OCI-LY7 (cell line): ENCODE measurements at regions not wholly inside any gene's neighbourhood (a gene's known extent, or its start where the extent isn't known, plus 50 kb on each side); places are given as distances from the start of the nearest gene placed in this dataset.

Source experiments
- BruUV-seq: library from RNA; stranded (reverse); fragments of 400-500 nt; replicated peaks from 2 replicates; lab custom pipeline; 2021; lab: Mats Ljungman, UMichigan
- CTCF ChIA-PET: fragments of 300-600 bp; sonication (Branson Sonifier 250); formaldehyde crosslinking; loops from one replicate; lab custom pipeline; 2022; ENCODE audit warnings: antibody characterized with exemption; ENCODE audit not compliant: unreplicated experiment; lab: Charles Lee
- POLR2A ChIA-PET: fragments of 300-600 bp; sonication (Branson Sonifier 250); formaldehyde crosslinking; loops from one replicate; lab custom pipeline; 2022; ENCODE audit warnings: antibody characterized with exemption; lab: Charles Lee
- DNase-seq: peaks from one replicate; pipeline ENCODE4 v3.0.0-alpha.2; 2015; ENCODE audit warnings: low spot score
- H2AFZ ChIP-seq: fragments of 200-600 bp; sonication (generic), shearing (Covaris generic); 2 replicates; pipeline ENCODE4 v1.6.1; 2014; ENCODE audit warnings: mild to moderate bottlenecking, antibody characterized with exemption, low read length, moderate library complexity
- H3K27ac ChIP-seq: fragments of 200-600 bp; sonication (generic); 2 replicates; pipeline ENCODE4 v1.5.1; 2014; ENCODE audit warnings: mixed run types, low read depth, mild to moderate bottlenecking, moderate library complexity, low read length, inconsistent platforms; ENCODE audit not compliant: poor library complexity, severe bottlenecking
- H3K36me3 ChIP-seq: fragments of 200-600 bp; sonication (generic); 2 replicates; pipeline ENCODE4 v1.6.1; 2014; ENCODE audit warnings: mild to moderate bottlenecking, antibody characterized with exemption, low read length, moderate library complexity, mixed read lengths; ENCODE audit not compliant: insufficient read depth
- H3K4me1 ChIP-seq: fragments of 200-600 bp; sonication (generic); 2 replicates; pipeline ENCODE4 v1.5.1; 2014; ENCODE audit warnings: mild to moderate bottlenecking, low read length; ENCODE audit not compliant: insufficient read depth, poor library complexity, severe bottlenecking
- H3K4me2 ChIP-seq: fragments of 200-600 bp; sonication (generic); 2 replicates; pipeline ENCODE4 v1.6.1; 2014; ENCODE audit warnings: mild to moderate bottlenecking, low read length
- H3K4me3 ChIP-seq: fragments of 200-600 bp; sonication (generic); 2 replicates; pipeline ENCODE4 v1.5.1; 2014; ENCODE audit warnings: mild to moderate bottlenecking, low read depth, low read length; ENCODE audit not compliant: poor library complexity, severe bottlenecking
- H3K79me2 ChIP-seq: fragments of 200-600 bp; sonication (generic); 2 replicates; pipeline ENCODE4 v1.6.1; 2016; ENCODE audit warnings: low read depth, mild to moderate bottlenecking, low read length, moderate library complexity, mixed read lengths; ENCODE audit not compliant: insufficient read depth
- H3K9me2 ChIP-seq: fragments of 200-600 bp; sonication (generic); 2 replicates; pipeline ENCODE4 v1.6.1; 2016; ENCODE audit warnings: mild to moderate bottlenecking, low read length, mixed read lengths; ENCODE audit not compliant: insufficient read depth
- H3K9me3 ChIP-seq: fragments of 200-600 bp; sonication (generic); 2 replicates; pipeline ENCODE4 v1.6.1; 2014; ENCODE audit warnings: mild to moderate bottlenecking, mixed run types, low read length, mixed read lengths
- H4K20me1 ChIP-seq: fragments of 200-600 bp; sonication (generic); 2 replicates; pipeline ENCODE4 v1.6.1; 2014; ENCODE audit warnings: mild to moderate bottlenecking, antibody characterized with exemption, low read length, moderate library complexity, mixed read lengths; ENCODE audit not compliant: insufficient read depth
- EZH2phosphoT487 ChIP-seq: fragments of 200-600 bp; sonication (generic); IDR thresholded peaks from 2 replicates; pipeline ENCODE4 v1.6.1; 2018; ENCODE audit warnings: low read depth, borderline replicate concordance, mild to moderate bottlenecking, mixed run types, antibody characterized with exemption, low read length, moderate library complexity, mixed read lengths
- intact Hi-C: fragments of 100-400 bp; cut with micrococcal nuclease; formaldehyde crosslinking; loops from one replicate; pipeline ENCODE4 v1.10.0; 2022; ENCODE audit not compliant: unreplicated experiment
- TF ChIP-seq, protein P1 (sequence below): fragments of 200-600 bp; sonication (generic); conservative IDR thresholded peaks from 2 replicates; pipeline ENCODE4 v1.5.1; 2014; ENCODE audit warnings: mild to moderate bottlenecking, antibody characterized with exemption, low read length, moderate library complexity, mixed read lengths

DNA sequence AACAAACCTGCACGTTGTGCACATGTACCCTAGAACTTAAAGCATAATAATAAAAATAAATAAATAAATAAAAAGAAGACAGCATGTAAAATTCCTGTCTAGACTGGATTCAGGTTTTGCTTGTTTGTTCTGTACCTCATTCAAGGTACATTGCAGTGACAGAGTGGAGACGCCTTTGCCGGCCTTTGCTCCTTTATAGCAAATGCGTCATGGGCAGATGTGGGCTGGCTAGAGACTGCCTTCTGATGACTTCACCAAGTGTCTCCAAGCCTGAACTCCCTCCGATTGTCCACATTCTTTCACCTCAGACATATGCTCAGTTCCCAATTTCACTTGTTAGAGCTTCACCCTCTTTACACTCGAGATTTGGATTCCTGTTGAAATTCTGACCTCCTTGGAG, 147.8 kb upstream of the ARHGAP20 start:
- intact Hi-C loops: no loop called here
- H4K20me1 ChIP-seq: no peaks in the 10 kb centered on the region
- H3K36me3 ChIP-seq: no peaks in the 10 kb centered on the region
- POLR2A ChIA-PET: no interaction called here
- H3K9me2 ChIP-seq: no peaks in the 10 kb centered on the region
- H2AFZ ChIP-seq: no peak overlapping the region
- H3K9me3 ChIP-seq: no peaks in the 10 kb centered on the region
- H3K4me3 ChIP-seq: no peak overlapping the region
- no peaks in the 10 kb centered on the region for H3K4me1 ChIP-seq
- no TSS peak for BruUV-seq
- no peaks in the 10 kb centered on the region for H3K79me2 ChIP-seq
- DNase-seq: no peak
- CTCF ChIA-PET: no interaction called here
- H3K4me2 ChIP-seq: no peak overlapping the region
- no peak for TF ChIP-seq EZH2phosphoT487
- TF ChIP-seq, protein P1, sequence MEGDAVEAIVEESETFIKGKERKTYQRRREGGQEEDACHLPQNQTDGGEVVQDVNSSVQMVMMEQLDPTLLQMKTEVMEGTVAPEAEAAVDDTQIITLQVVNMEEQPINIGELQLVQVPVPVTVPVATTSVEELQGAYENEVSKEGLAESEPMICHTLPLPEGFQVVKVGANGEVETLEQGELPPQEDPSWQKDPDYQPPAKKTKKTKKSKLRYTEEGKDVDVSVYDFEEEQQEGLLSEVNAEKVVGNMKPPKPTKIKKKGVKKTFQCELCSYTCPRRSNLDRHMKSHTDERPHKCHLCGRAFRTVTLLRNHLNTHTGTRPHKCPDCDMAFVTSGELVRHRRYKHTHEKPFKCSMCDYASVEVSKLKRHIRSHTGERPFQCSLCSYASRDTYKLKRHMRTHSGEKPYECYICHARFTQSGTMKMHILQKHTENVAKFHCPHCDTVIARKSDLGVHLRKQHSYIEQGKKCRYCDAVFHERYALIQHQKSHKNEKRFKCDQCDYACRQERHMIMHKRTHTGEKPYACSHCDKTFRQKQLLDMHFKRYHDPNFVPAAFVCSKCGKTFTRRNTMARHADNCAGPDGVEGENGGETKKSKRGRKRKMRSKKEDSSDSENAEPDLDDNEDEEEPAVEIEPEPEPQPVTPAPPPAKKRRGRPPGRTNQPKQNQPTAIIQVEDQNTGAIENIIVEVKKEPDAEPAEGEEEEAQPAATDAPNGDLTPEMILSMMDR: no peak
- H3K27ac ChIP-seq: no peak overlapping the region

DNA sequence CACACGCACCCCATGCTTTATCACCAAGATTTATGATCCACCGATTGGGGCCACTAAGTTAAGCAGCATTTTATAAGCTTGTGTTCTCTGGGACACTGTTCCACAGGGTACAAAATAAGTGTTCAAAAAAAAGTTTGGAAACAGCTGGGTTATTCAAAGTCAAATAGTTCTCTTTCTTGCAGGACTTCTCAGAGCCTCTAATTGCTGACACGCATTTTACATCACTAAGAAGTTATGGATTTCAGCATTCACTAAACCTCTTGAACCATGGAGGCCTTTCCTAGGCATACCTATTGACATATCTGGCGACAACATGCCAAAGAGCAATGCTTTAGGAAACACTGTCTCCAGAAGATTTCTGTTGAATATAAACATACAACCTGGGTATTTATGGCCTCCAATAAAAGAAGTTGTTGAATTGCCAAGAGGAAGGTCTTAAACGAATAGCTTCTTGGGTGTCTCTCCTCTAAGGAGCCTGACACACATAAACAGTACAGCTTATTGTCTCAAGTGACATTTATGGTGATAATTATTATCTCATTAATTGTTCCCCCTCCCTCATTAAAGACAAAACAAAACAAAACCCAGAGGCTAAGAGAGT, 147.1 kb upstream of the ARHGAP20 start:
- no peak overlapping the region for H3K4me3 ChIP-seq
- H3K9me3 ChIP-seq: no peaks in the 10 kb centered on the region
- no TSS peak for BruUV-seq
- H3K9me2 ChIP-seq: no peaks in the 10 kb centered on the region
- H4K20me1 ChIP-seq: no peaks in the 10 kb centered on the region
- intact Hi-C loops: no loop called here
- POLR2A ChIA-PET: no interaction called here
- no peak overlapping the region for H2AFZ ChIP-seq
- H3K27ac ChIP-seq: no peak overlapping the region
- H3K4me2 ChIP-seq: no peak overlapping the region
- no peaks in the 10 kb centered on the region for H3K79me2 ChIP-seq
- DNase-seq: no peak
- TF ChIP-seq, protein P1: no peak
- no peak for TF ChIP-seq EZH2phosphoT487
- no peaks in the 10 kb centered on the region for H3K36me3 ChIP-seq
- no peaks in the 10 kb centered on the region for H3K4me1 ChIP-seq
- CTCF ChIA-PET: no interaction called here

DNA sequence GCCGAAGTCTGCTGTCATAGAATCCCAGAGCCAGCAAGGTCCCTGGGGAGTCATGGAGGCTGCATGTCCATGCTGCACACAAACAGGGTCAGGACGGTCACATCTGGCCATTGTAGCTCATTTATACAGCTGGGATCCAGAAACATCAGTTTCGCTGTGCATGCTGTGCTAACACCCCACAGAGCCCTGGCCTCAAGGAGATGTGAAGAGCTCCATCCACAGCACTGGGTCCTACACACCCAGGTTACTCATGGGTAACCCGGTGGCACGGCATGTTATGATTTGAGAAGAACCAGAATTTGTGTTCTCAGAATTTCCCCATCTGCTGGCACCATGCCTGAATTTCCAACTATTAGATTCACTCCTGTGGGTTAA, 146.3 kb upstream of the ARHGAP20 start:
- intact Hi-C loops: no loop called here
- POLR2A ChIA-PET: interaction anchor here (0.5 kb wide), 1 partner anchor 89 kb away, joined by 3 read pairs; no protein-coding TSS in a partner anchor

More for the DNA sequence above, 146.3 kb upstream of the ARHGAP20 start:
- H3K4me2 ChIP-seq: no peak overlapping the region
- H3K4me3 ChIP-seq: no peak overlapping the region
- no peaks in the 10 kb centered on the region for H3K9me3 ChIP-seq
- H3K36me3 ChIP-seq: no peaks in the 10 kb centered on the region
- no peak for TF ChIP-seq EZH2phosphoT487
- TF ChIP-seq, protein P1: no peak
- CTCF ChIA-PET: no interaction called here
- H4K20me1 ChIP-seq: no peaks in the 10 kb centered on the region
- H3K79me2 ChIP-seq: no peaks in the 10 kb centered on the region
- H2AFZ ChIP-seq: no peak overlapping the region
- H3K4me1 ChIP-seq: no peaks in the 10 kb centered on the region
- no peak overlapping the region for H3K27ac ChIP-seq
- H3K9me2 ChIP-seq: no peaks in the 10 kb centered on the region
- no TSS peak for BruUV-seq
- no peak for DNase-seq
